ENCODE measurements at regions not wholly inside any gene's neighbourhood (a gene's known extent, or its start where the extent isn't known, plus 50 kb on each side); places are given as distances from the start of the nearest gene placed in this dataset.
A peak's percentile ranks its signal among the peaks of the same experiment; 100 is the strongest.

- H3K9me3 ChIP-seq (ENCODE audit: control insufficient read depth, insufficient read depth, low read depth, low read length) = no peaks in the 10 kb centered on the region
- no peak overlapping the region for H3K4me3 ChIP-seq (ENCODE audit: low read depth, low read length)
- POLR2A ChIA-PET = no interaction called here
- CTCF ChIA-PET = interaction anchor here (1.1 to 1.3 kb wide), 3 partner anchors 141 to 281 kb away, joined by 3 to 4 read pairs (median 3); no protein-coding TSS in a partner anchor
- TF ChIP-seq ZSCAN16 (tag by site-specific recombination; IDR thresholded peaks at IDR 0.05) (no peak), IKZF3 (tag by site-specific recombination; IDR thresholded peaks at IDR 0.05) (peak; percentile 35; the same call in 1 of the 2 replicates)
- no peak overlapping the region for H3K27ac ChIP-seq (ENCODE audit: extremely low read depth, low read depth, low read length)
- peaks cover 7% of the 10 kb centered on the region for H3K4me1 ChIP-seq (ENCODE audit: control insufficient read depth, insufficient read depth, low read length)
- H3K36me3 ChIP-seq (ENCODE audit: control insufficient read depth in 2 of 2, insufficient read depth in 1 of 2, low read length in 2 of 2) = no peaks in the 10 kb centered on the region
These were observed 234.7 kb downstream of the NFKBIZ start for GRCh38 chr3:102084006-102084405.

- Histone ChIP-seq H3K27ac (ENCODE audit: extremely low read depth, low read depth, low read length) (no peak overlapping the region), H3K36me3 (ENCODE audit: control insufficient read depth in 2 of 2, insufficient read depth in 1 of 2, low read length in 2 of 2) (no peaks in the 10 kb centered on the region), H3K9me3 (ENCODE audit: control insufficient read depth, insufficient read depth, low read depth, low read length) (no peaks in the 10 kb centered on the region), H3K4me3 (ENCODE audit: low read depth, low read length) (no peak overlapping the region), H3K4me1 (ENCODE audit: control insufficient read depth, insufficient read depth, low read length) (peaks cover 6% of the 10 kb centered on the region)
- no peak for TF ChIP-seq ZNF274 (IDR thresholded peaks at IDR 0.05; ENCODE audit: low read length)
- TF ChIP-seq ZNF274 (tag by site-specific recombination; IDR thresholded peaks at IDR 0.05; ENCODE audit: borderline replicate concordance) = no peak
- peak; percentile 84 for TF ChIP-seq PRDM6 (tag by site-specific recombination; IDR thresholded peaks at IDR 0.05)
- ChIA-PET POLR2A (interaction anchor here (0.7 kb wide), 1 partner anchor 16 kb away, joined by 3 read pairs; no protein-coding TSS in a partner anchor), CTCF (interaction anchor here (1.1 to 1.3 kb wide), 2 partner anchors 195 to 282 kb away, joined by 3 to 4 read pairs; no protein-coding TSS in a partner anchor)
These were observed 235.4 kb downstream of the NFKBIZ start for GRCh38 chr3:102084704-102085103.

GRCh38 chr3:102085431-102086176 is 236.3 kb downstream of the NFKBIZ start:
- CTCF ChIA-PET = no interaction called here
- Histone ChIP-seq H3K9me3 (ENCODE audit: control insufficient read depth, insufficient read depth, low read depth, low read length) (no peaks in the 10 kb centered on the region), H3K4me3 (ENCODE audit: low read depth, low read length) (no peak overlapping the region), H3K4me1 (ENCODE audit: control insufficient read depth, insufficient read depth, low read length) (peaks cover 5% of the 10 kb centered on the region), H3K27ac (ENCODE audit: extremely low read depth, low read depth, low read length) (no peak overlapping the region), H3K36me3 (ENCODE audit: control insufficient read depth in 2 of 2, insufficient read depth in 1 of 2, low read length in 2 of 2) (no peaks in the 10 kb centered on the region)
- POLR2A ChIA-PET = no interaction called here
- TF ChIP-seq PRDM4 (tag by site-specific recombination; IDR thresholded peaks at IDR 0.05) (no peak), TRIM28 (IDR thresholded peaks at IDR 0.05; ENCODE audit: borderline replicate concordance, low read length) (no peak), KLF17 (tag by site-specific recombination; IDR thresholded peaks at IDR 0.05) (no peak), ZNF664 (tag by site-specific recombination; IDR thresholded peaks at IDR 0.05) (no peak), PRDM2 (tag by site-specific recombination; IDR thresholded peaks at IDR 0.05; ENCODE audit: borderline replicate concordance) (no peak), ZBTB8A (tag by site-specific recombination; IDR thresholded peaks at IDR 0.05) (no peak), ZNF248 (tag by site-specific recombination; IDR thresholded peaks at IDR 0.05) (no peak), ZSCAN30 (tag by site-specific recombination; IDR thresholded peaks at IDR 0.05) (no peak), ZNF549 (tag by site-specific recombination; IDR thresholded peaks at IDR 0.05) (no peak), ZNF548 (tag by site-specific recombination; IDR thresholded peaks at IDR 0.05) (no peak), ZNF37A (tag by site-specific recombination; IDR thresholded peaks at IDR 0.05) (no peak), ZNF623 (tag by site-specific recombination; IDR thresholded peaks at IDR 0.05) (no peak), ZNF184 (tag by site-specific recombination; IDR thresholded peaks at IDR 0.05) (no peak)

All from HEK293 (cell line).